ENCODE measurements at regions not wholly inside any gene's neighbourhood (a gene's known extent, or its start where the extent isn't known, plus 50 kb on each side); places are given as distances from the start of the nearest gene placed in this dataset.

DNA sequence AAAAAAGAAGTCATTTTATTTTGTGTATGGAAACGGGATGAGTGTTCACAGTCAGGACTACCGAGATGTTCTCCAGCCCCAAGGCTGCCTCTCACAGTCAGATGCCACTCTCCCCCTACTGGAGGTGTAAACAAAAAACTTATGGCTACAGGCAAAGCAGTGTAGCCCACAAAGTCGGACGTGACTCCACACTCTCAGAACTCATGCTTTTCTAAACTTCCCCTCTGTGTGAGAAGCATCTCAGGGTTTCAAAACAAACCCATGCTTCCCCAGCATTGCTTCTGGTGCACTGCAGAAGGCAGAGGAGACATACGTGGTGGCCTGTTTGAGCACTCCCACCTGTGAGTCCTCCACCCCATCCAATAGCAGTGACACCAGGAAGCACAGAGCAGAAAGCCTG is 580.3 kb downstream of the BNC2 start:
- FAIRE-seq (no peak), ATAC-seq (no peak), DNase-seq (ENCODE audit: extremely low read depth in 1 of 4, low spot score in 3 of 4) (no peak)
- Histone ChIP-seq H3K4me1 (replicated peaks in 1 of 2; ENCODE audit: control insufficient read depth in 2 of 2, insufficient read depth in 2 of 2, low read length in 2 of 2) (no peaks in the 10 kb centered on the region), H3K4me3 (no peak overlapping the region), H3K36me3 (ENCODE audit: control insufficient read depth, insufficient read depth, low read length) (no peaks in the 10 kb centered on the region), H3K9me3 (replicated peaks; ENCODE audit: control insufficient read depth, insufficient read depth, low read depth, low read length) (no peaks in the 10 kb centered on the region), H3K27me3 (ENCODE audit: control insufficient read depth in 2 of 2, insufficient read depth in 2 of 2, low read length in 2 of 2) (no peaks in the 10 kb centered on the region), H3K27ac (ENCODE audit: extremely low read depth, low read depth, low read length) (no peak overlapping the region), H3K79me2 (ENCODE audit: control insufficient read depth, insufficient read depth, low read length) (no peaks in the 10 kb centered on the region), H3K4me2 (ENCODE audit: insufficient read depth, low read length) (no peak overlapping the region), H4K20me1 (replicated peaks; ENCODE audit: control insufficient read depth, insufficient read depth, low read length) (no peaks in the 10 kb centered on the region), H3K9me1 (ENCODE audit: control insufficient read depth, insufficient read depth, low read length) (no peaks in the 10 kb centered on the region), H3K9ac (ENCODE audit: insufficient read depth in 1 of 2, low read depth in 2 of 2, low read length in 2 of 2) (no peak overlapping the region), H2AFZ (ENCODE audit: low read depth, low read length) (no peak overlapping the region)
- in situ Hi-C loops (cut with MboI): no loop called here
- intact Hi-C loops (cut with micrococcal nuclease): no loop called here
- TF ChIP-seq DIDO1 (tag; IDR thresholded peaks at IDR 0.05; ENCODE audit: low read depth) (no peak), ZBTB1 (CRISPR knock-in tag; IDR thresholded peaks at IDR 0.05; ENCODE audit: borderline replicate concordance, low read depth) (no peak), CHCHD3 (CRISPR knock-in tag; IDR thresholded peaks at IDR 0.05) (no peak), ZNF239 (CRISPR knock-in tag; IDR thresholded peaks at IDR 0.05) (no peak), MED1 (CRISPR knock-in tag; IDR thresholded peaks at IDR 0.05; ENCODE audit: borderline replicate concordance) (no peak), POLR2A (conservative IDR thresholded peaks at IDR 0.05) (no peak), ZNF41 (CRISPR knock-in tag; conservative IDR thresholded peaks at IDR 0.05) (no peak), HMG20A (CRISPR knock-in tag; conservative IDR thresholded peaks at IDR 0.05) (no peak), FOSL1 (tag; conservative IDR thresholded peaks at IDR 0.05) (no peak), WHSC1 (IDR thresholded peaks at IDR 0.05; ENCODE audit: low read length) (no peak), FUS (optimal IDR thresholded peaks at IDR 0.05; ENCODE audit: low read depth, low read length) (no peak), TARDBP (IDR thresholded peaks at IDR 0.05) (no peak), POU5F1 (IDR thresholded peaks at IDR 0.05; ENCODE audit: borderline replicate concordance, low read depth, low read length, partially characterized antibody) (no peak), SNIP1 (IDR thresholded peaks at IDR 0.05; ENCODE audit: low read depth) (no peak), POLR3G (IDR thresholded peaks at IDR 0.05; ENCODE audit: extremely low read depth, insufficient read length, insufficient replicate concordance) (no peak), HOXB6 (CRISPR knock-in tag; IDR thresholded peaks at IDR 0.05; ENCODE audit: borderline replicate concordance) (no peak)
- TF ChIP-seq, protein P1, sequence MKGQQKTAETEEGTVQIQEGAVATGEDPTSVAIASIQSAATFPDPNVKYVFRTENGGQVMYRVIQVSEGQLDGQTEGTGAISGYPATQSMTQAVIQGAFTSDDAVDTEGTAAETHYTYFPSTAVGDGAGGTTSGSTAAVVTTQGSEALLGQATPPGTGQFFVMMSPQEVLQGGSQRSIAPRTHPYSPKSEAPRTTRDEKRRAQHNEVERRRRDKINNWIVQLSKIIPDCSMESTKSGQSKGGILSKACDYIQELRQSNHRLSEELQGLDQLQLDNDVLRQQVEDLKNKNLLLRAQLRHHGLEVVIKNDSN (CRISPR knock-in tag; IDR thresholded peaks at IDR 0.05): no peak
- TF ChIP-seq, protein P2, sequence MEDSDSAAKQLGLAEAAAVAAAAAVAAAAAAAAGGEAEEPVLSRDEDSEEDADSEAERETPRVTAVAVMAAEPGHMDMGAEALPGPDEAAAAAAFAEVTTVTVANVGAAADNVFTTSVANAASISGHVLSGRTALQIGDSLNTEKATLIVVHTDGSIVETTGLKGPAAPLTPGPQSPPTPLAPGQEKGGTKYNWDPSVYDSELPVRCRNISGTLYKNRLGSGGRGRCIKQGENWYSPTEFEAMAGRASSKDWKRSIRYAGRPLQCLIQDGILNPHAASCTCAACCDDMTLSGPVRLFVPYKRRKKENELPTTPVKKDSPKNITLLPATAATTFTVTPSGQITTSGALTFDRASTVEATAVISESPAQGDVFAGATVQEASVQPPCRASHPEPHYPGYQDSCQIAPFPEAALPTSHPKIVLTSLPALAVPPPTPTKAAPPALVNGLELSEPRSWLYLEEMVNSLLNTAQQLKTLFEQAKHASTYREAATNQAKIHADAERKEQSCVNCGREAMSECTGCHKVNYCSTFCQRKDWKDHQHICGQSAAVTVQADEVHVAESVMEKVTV (CRISPR knock-in tag; IDR thresholded peaks at IDR 0.05): no peak
- TF ChIP-seq, protein P3, sequence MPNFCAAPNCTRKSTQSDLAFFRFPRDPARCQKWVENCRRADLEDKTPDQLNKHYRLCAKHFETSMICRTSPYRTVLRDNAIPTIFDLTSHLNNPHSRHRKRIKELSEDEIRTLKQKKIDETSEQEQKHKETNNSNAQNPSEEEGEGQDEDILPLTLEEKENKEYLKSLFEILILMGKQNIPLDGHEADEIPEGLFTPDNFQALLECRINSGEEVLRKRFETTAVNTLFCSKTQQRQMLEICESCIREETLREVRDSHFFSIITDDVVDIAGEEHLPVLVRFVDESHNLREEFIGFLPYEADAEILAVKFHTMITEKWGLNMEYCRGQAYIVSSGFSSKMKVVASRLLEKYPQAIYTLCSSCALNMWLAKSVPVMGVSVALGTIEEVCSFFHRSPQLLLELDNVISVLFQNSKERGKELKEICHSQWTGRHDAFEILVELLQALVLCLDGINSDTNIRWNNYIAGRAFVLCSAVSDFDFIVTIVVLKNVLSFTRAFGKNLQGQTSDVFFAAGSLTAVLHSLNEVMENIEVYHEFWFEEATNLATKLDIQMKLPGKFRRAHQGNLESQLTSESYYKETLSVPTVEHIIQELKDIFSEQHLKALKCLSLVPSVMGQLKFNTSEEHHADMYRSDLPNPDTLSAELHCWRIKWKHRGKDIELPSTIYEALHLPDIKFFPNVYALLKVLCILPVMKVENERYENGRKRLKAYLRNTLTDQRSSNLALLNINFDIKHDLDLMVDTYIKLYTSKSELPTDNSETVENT (CRISPR knock-in tag; IDR thresholded peaks at IDR 0.05): no peak
- TF ChIP-seq, protein P4, sequence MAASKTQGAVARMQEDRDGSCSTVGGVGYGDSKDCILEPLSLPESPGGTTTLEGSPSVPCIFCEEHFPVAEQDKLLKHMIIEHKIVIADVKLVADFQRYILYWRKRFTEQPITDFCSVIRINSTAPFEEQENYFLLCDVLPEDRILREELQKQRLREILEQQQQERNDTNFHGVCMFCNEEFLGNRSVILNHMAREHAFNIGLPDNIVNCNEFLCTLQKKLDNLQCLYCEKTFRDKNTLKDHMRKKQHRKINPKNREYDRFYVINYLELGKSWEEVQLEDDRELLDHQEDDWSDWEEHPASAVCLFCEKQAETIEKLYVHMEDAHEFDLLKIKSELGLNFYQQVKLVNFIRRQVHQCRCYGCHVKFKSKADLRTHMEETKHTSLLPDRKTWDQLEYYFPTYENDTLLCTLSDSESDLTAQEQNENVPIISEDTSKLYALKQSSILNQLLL (CRISPR knock-in tag; IDR thresholded peaks at IDR 0.05; ENCODE audit: borderline replicate concordance): no peak
- BruUV-seq (replicated peaks): no TSS peak
- 0% methylated on average over 3 of the region's 5 CpGs for WGBS (ENCODE audit: insufficient coverage, low coverage, missing lambda C conversion rate)
- POLR2A ChIA-PET: no interaction called here
- CTCF ChIA-PET (ENCODE audit: low intra/inter-chr PET ratio): no interaction called here

Data from K562 (cell line).